Neural cell (in vitro differentiated cells): ENCODE measurements at regions not wholly inside any gene's neighbourhood (a gene's known extent, or its start where the extent isn't known, plus 50 kb on each side); places are given as distances from the start of the nearest gene placed in this dataset.

Experiments used
- H2AFZ ChIP-seq: fragments of 200-600, 300-800 bp; sonication (generic), shearing (Covaris generic); 2 replicates; pipeline ENCODE4 v1.6.0; 2014; ENCODE audit warnings: low read depth, mild to moderate bottlenecking, antibody characterized with exemption, low read length, moderate library complexity
- H3F3A ChIP-seq: fragments of 200-600 bp; shearing (Covaris generic); 2 replicates; pipeline ENCODE4 v1.6.1; 2016; ENCODE audit warnings: mild to moderate bottlenecking, moderate library complexity, mixed read lengths, antibody characterized with exemption, low read length; ENCODE audit not compliant: insufficient read depth, poor library complexity, severe bottlenecking
- H3K27ac ChIP-seq: fragments of 200-600, 300-800 bp; sonication (generic), shearing (Covaris generic); 2 replicates; pipeline ENCODE4 v1.5.1; 2014; ENCODE audit warnings: mild to moderate bottlenecking, low read length, moderate library complexity
- H3K27me3 ChIP-seq: fragments of 300-800, 200-600 bp; sonication (generic), shearing (Covaris generic); 2 replicates; pipeline ENCODE4 v1.6.0; 2014; ENCODE audit warnings: mild to moderate bottlenecking, low read depth, low read length, moderate library complexity; ENCODE audit not compliant: insufficient read depth
- H3K36me3 ChIP-seq: fragments of 300-800, 200-600 bp; sonication (generic), shearing (Covaris generic); 2 replicates; pipeline ENCODE4 v1.5.1; 2014; ENCODE audit warnings: mild to moderate bottlenecking, antibody characterized with exemption, low read length, moderate library complexity; ENCODE audit not compliant: insufficient read depth
- H3K4me2 ChIP-seq: fragments of 300-800, 200-600 bp; sonication (generic), shearing (Covaris generic); 2 replicates; pipeline ENCODE4 v1.6.0; 2014; ENCODE audit warnings: mild to moderate bottlenecking, low read length
- H3K4me3 ChIP-seq: fragments of 300-800, 200-600 bp; sonication (generic), shearing (Covaris generic); 2 replicates; pipeline ENCODE4 v1.5.1; 2014; ENCODE audit warnings: mild to moderate bottlenecking, low read length, moderate library complexity
- H3K79me2 ChIP-seq: fragments of 200-600 bp; shearing (Covaris generic); replicated peaks from 2 replicates; pipeline ENCODE4 v1.6.0; 2014; ENCODE audit warnings: mild to moderate bottlenecking, low read length, moderate library complexity; ENCODE audit not compliant: insufficient read depth
- H3K9ac ChIP-seq: fragments of 300-800, 200-600 bp; sonication (generic), shearing (Covaris generic); 2 replicates; pipeline ENCODE4 v1.6.1; 2016; ENCODE audit warnings: mild to moderate bottlenecking, low read length, mixed read lengths
- H3K9me2 ChIP-seq: fragments of 200-600 bp; shearing (Covaris generic); 2 replicates; pipeline ENCODE4 v1.6.1; 2016; ENCODE audit warnings: mild to moderate bottlenecking, low read length, mixed read lengths; ENCODE audit not compliant: insufficient read depth
- H3K9me3 ChIP-seq: fragments of 200-600, 300-800 bp; sonication (generic), shearing (Covaris generic); 2 replicates; pipeline ENCODE4 v1.6.1; 2016; ENCODE audit warnings: mild to moderate bottlenecking, mixed run types, low read length, moderate library complexity, mixed read lengths
- H4K20me1 ChIP-seq: fragments of 200-600 bp; shearing (Covaris generic); 2 replicates; pipeline ENCODE4 v1.6.1; 2016; ENCODE audit warnings: mild to moderate bottlenecking, mixed run types; ENCODE audit not compliant: insufficient read depth
- CTCF ChIP-seq: fragments of 450-650 bp; IDR thresholded peaks from 2 replicates; pipeline ENCODE4 v1.5.1; 2014; ENCODE audit warnings: antibody characterized with exemption, mild to moderate bottlenecking, moderate library complexity; ENCODE audit not compliant: poor library complexity, severe bottlenecking
- EP300 ChIP-seq: fragments of 450-650 bp; conservative IDR thresholded peaks from 2 replicates; pipeline ENCODE4 v1.6.1; 2014; ENCODE audit warnings: antibody characterized with exemption, mild to moderate bottlenecking, moderate library complexity; ENCODE audit not compliant: poor library complexity, severe bottlenecking
- EZH2 ChIP-seq: fragments of 200-600, 300-800 bp; shearing (Covaris generic), sonication (generic); IDR thresholded peaks from 2 replicates; pipeline ENCODE4 v1.6.1; 2014; ENCODE audit warnings: antibody characterized with exemption, low read length, borderline replicate concordance, mild to moderate bottlenecking; ENCODE audit not compliant: insufficient read depth, poor library complexity, severe bottlenecking
- MXI1 ChIP-seq: fragments of 450-650 bp; conservative IDR thresholded peaks from 2 replicates; pipeline ENCODE4 v1.6.1; 2014; ENCODE audit warnings: antibody characterized with exemption, mild to moderate bottlenecking; ENCODE audit not compliant: poor library complexity, severe bottlenecking
- RAD21 ChIP-seq: fragments of 450-650 bp; conservative IDR thresholded peaks from 2 replicates; pipeline ENCODE4 v1.6.1; 2014; ENCODE audit warnings: antibody characterized with exemption, mild to moderate bottlenecking, moderate library complexity
- REST ChIP-seq: IDR thresholded peaks from 2 replicates; pipeline ENCODE4 v1.6.1; 2012; ENCODE audit warnings: borderline replicate concordance
- SMC3 ChIP-seq: fragments of 450-650 bp; conservative IDR thresholded peaks from 2 replicates; pipeline ENCODE4 v1.6.1; 2014; ENCODE audit warnings: antibody characterized with exemption, mild to moderate bottlenecking, moderate library complexity; ENCODE audit not compliant: poor library complexity

- Histone ChIP-seq H3K4me2 (no peak overlapping the region), H4K20me1 (no peaks in the 10 kb centered on the region), H3K36me3 (no peaks in the 10 kb centered on the region), H3K79me2 (no peaks in the 10 kb centered on the region), H3K9ac (no peak overlapping the region), H2AFZ (no peak overlapping the region), H3K9me2 (no peaks in the 10 kb centered on the region), H3K4me3 (no peak overlapping the region), H3K9me3 (no peaks in the 10 kb centered on the region), H3K27me3 (peaks cover 3% of the 10 kb centered on the region), H3K27ac (no peak overlapping the region), H3F3A (no peaks in the 10 kb centered on the region)
- TF ChIP-seq SMC3: no peak
These were observed 80.4 kb downstream of the MICALL2 start for GRCh38 chr7:1378610-1379601.

- H3K79me2 ChIP-seq: no peaks in the 10 kb centered on the region
- H2AFZ ChIP-seq: no peak overlapping the region
- TF ChIP-seq CTCF (no peak), RAD21 (no peak), REST (no peak), EP300 (no peak), MXI1 (no peak), EZH2 (no peak)
- peaks cover 3% of the 10 kb centered on the region for H3K27me3 ChIP-seq
- no peak overlapping the region for H3K9ac ChIP-seq
- H3K36me3 ChIP-seq: no peaks in the 10 kb centered on the region
- H3K9me2 ChIP-seq: no peaks in the 10 kb centered on the region
- H3K4me2 ChIP-seq: no peak overlapping the region
- H3K9me3 ChIP-seq: no peaks in the 10 kb centered on the region
- no peak overlapping the region for H3K27ac ChIP-seq
- H3K4me3 ChIP-seq: no peak overlapping the region
- H3F3A ChIP-seq: no peaks in the 10 kb centered on the region
- no peaks in the 10 kb centered on the region for H4K20me1 ChIP-seq
These were observed 78.9 kb downstream of the MICALL2 start for GRCh38 chr7:1380231-1380815.
